ENCODE measurements at regions not wholly inside any gene's neighbourhood (a gene's known extent, or its start where the extent isn't known, plus 50 kb on each side); places are given as distances from the start of the nearest gene placed in this dataset.

- Histone ChIP-seq H3K14ac (ENCODE audit: low read length in 2 of 2) (no peak overlapping the region), H2AFZ (ENCODE audit: low read depth, low read length) (no peak overlapping the region), H3K27me3 (ENCODE audit: control insufficient read depth in 1 of 2, insufficient read depth in 1 of 2, low read length in 2 of 2) (no peaks in the 10 kb centered on the region), H3K79me1 (replicated peaks; ENCODE audit: low read length, poor library complexity, severe bottlenecking) (no peaks in the 10 kb centered on the region), H2AK5ac (ENCODE audit: low read length, severe bottlenecking) (no peak overlapping the region), H2BK5ac (ENCODE audit: low read depth, low read length, poor library complexity, severe bottlenecking) (no peak overlapping the region), H2BK120ac (ENCODE audit: low read depth, low read length) (no peak overlapping the region), H3K4me1 (ENCODE audit: control insufficient read depth, insufficient read depth, low read depth, low read length) (no peaks in the 10 kb centered on the region), H4K8ac (ENCODE audit: low read length) (no peak overlapping the region), H3K9me3 (ENCODE audit: control insufficient read depth, low read length) (no peaks in the 10 kb centered on the region), H3K27ac (ENCODE audit: low read length, poor library complexity, severe bottlenecking) (no peak overlapping the region), H3K4ac (ENCODE audit: low read depth in 1 of 2, low read length in 2 of 2) (no peak overlapping the region), H3K18ac (ENCODE audit: low read depth in 1 of 2, low read length in 2 of 2) (no peak overlapping the region), H4K91ac (ENCODE audit: low read length) (no peak overlapping the region), H2BK12ac (ENCODE audit: low read length in 2 of 2) (no peak overlapping the region), H2BK15ac (ENCODE audit: low read depth, poor library complexity, severe bottlenecking) (no peak overlapping the region), H3K9ac (ENCODE audit: low read length) (no peak overlapping the region), H3K36me3 (ENCODE audit: control insufficient read depth in 1 of 2, insufficient read depth in 2 of 2, low read depth in 1 of 2, low read length in 2 of 2) (no peaks in the 10 kb centered on the region), H3K23ac (ENCODE audit: low read length in 2 of 2) (no peak overlapping the region), H3K4me3 (ENCODE audit: insufficient read depth in 1 of 2, low read depth in 1 of 2, low read length in 2 of 2) (no peak overlapping the region), H3K4me2 (ENCODE audit: low read length, poor library complexity, severe bottlenecking) (no peak overlapping the region)
- DNase-seq = no peak
- no CpG with 5 or more reads among the region's 1 CpG for WGBS
These were observed 234.6 kb upstream of the CXCL12 start for GRCh38 chr10:44619521-44619920.

DNA sequence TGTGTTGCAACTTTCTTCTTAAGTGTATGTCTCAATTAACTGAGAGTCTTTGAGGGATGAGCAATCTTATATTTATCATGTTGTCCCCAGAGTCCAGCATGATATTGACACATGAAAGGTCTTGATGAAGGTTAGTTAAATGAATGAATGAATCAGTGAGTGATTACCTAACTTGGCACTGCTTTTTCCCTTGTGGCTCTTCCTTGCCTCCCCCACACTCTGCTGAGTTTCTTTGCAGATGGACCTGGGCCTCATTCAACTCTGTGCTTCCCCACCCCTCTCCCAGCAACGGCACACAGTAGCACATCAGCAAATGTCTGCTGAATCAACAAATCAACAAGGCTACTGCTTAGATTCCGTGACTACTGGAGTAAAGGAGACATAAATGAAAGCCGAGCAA, 235.1 kb upstream of the CXCL12 start:
- Histone ChIP-seq H3K14ac (ENCODE audit: low read length in 2 of 2) (no peak overlapping the region), H2BK12ac (ENCODE audit: low read length in 2 of 2) (no peak overlapping the region), H2AFZ (ENCODE audit: low read depth, low read length) (no peak overlapping the region), H3K4ac (ENCODE audit: low read depth in 1 of 2, low read length in 2 of 2) (no peak overlapping the region), H4K8ac (ENCODE audit: low read length) (no peak overlapping the region), H3K79me1 (replicated peaks; ENCODE audit: low read length, poor library complexity, severe bottlenecking) (no peaks in the 10 kb centered on the region), H2BK15ac (ENCODE audit: low read depth, poor library complexity, severe bottlenecking) (no peak overlapping the region), H2AK5ac (ENCODE audit: low read length, severe bottlenecking) (no peak overlapping the region), H3K4me1 (ENCODE audit: control insufficient read depth, insufficient read depth, low read depth, low read length) (no peaks in the 10 kb centered on the region), H3K27me3 (ENCODE audit: control insufficient read depth in 1 of 2, insufficient read depth in 1 of 2, low read length in 2 of 2) (no peaks in the 10 kb centered on the region), H3K23ac (ENCODE audit: low read length in 2 of 2) (no peak overlapping the region), H2BK120ac (ENCODE audit: low read depth, low read length) (no peak overlapping the region), H3K36me3 (ENCODE audit: control insufficient read depth in 1 of 2, insufficient read depth in 2 of 2, low read depth in 1 of 2, low read length in 2 of 2) (no peaks in the 10 kb centered on the region), H3K4me2 (ENCODE audit: low read length, poor library complexity, severe bottlenecking) (no peak overlapping the region), H4K91ac (ENCODE audit: low read length) (no peak overlapping the region), H3K27ac (ENCODE audit: low read length, poor library complexity, severe bottlenecking) (no peak overlapping the region), H3K18ac (ENCODE audit: low read depth in 1 of 2, low read length in 2 of 2) (no peak overlapping the region), H3K4me3 (ENCODE audit: insufficient read depth in 1 of 2, low read depth in 1 of 2, low read length in 2 of 2) (no peak overlapping the region), H2BK5ac (ENCODE audit: low read depth, low read length, poor library complexity, severe bottlenecking) (no peak overlapping the region), H3K9ac (ENCODE audit: low read length) (peak overlapping the region; percentile 55), H3K9me3 (ENCODE audit: control insufficient read depth, low read length) (no peaks in the 10 kb centered on the region)
- DNase-seq = no peak
- WGBS = 67% methylated on average over 3 of the region's 3 CpGs

DNA sequence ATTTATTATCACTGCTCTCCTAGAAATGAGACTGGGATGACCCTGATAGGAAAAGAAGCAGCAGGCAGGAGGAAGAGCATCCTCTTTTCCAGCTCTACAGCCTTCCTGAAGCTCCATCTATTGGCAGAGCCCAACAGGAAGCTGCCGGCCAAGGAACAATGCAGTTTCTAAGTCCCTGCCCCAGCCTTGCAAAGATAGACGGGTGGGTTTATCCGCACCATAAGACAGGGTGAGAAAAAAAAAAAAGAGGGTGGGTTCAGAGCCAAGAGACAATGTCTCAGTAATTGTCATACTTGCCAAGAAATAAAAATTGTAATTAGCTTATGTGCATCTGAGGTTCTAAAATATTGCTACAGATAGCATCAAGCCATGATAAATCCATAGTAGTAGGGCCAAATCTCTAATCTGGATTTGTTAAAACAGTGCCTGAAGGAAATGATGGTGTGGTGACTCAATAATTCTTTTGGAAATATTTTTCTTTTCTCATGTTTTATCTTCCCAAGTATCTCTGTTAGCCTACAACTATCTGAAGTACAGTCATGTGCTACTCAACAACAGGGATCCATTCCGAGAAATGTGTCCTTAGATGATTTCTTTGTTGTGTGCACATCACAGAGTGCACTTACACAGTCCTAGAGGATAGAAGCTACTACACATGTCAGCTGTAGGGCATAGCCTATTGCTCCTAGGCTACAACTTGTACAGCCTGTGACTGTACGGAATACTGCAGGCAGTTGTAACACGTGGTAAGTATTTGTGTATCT, 242.9 kb upstream of the CXCL12 start:
- Histone ChIP-seq H3K9me3 (ENCODE audit: control insufficient read depth, low read length) (no peaks in the 10 kb centered on the region), H4K8ac (ENCODE audit: low read length) (no peak overlapping the region), H2BK15ac (ENCODE audit: low read depth, poor library complexity, severe bottlenecking) (no peak overlapping the region), H3K4me3 (ENCODE audit: insufficient read depth in 1 of 2, low read depth in 1 of 2, low read length in 2 of 2) (no peak overlapping the region), H2AK5ac (ENCODE audit: low read length, severe bottlenecking) (no peak overlapping the region), H3K4me2 (ENCODE audit: low read length, poor library complexity, severe bottlenecking) (no peak overlapping the region), H2BK120ac (ENCODE audit: low read depth, low read length) (no peak overlapping the region), H2BK12ac (ENCODE audit: low read length in 2 of 2) (no peak overlapping the region), H3K79me1 (replicated peaks; ENCODE audit: low read length, poor library complexity, severe bottlenecking) (no peaks in the 10 kb centered on the region), H3K14ac (ENCODE audit: low read length in 2 of 2) (no peak overlapping the region), H4K91ac (ENCODE audit: low read length) (no peak overlapping the region), H3K9ac (ENCODE audit: low read length) (peak overlapping the region; percentile 77), H3K36me3 (ENCODE audit: control insufficient read depth in 1 of 2, insufficient read depth in 2 of 2, low read depth in 1 of 2, low read length in 2 of 2) (no peaks in the 10 kb centered on the region), H3K4ac (ENCODE audit: low read depth in 1 of 2, low read length in 2 of 2) (no peak overlapping the region), H3K27ac (ENCODE audit: low read length, poor library complexity, severe bottlenecking) (no peak overlapping the region), H3K23ac (ENCODE audit: low read length in 2 of 2) (no peak overlapping the region), H2BK5ac (ENCODE audit: low read depth, low read length, poor library complexity, severe bottlenecking) (no peak overlapping the region), H2AFZ (ENCODE audit: low read depth, low read length) (no peak overlapping the region), H3K18ac (ENCODE audit: low read depth in 1 of 2, low read length in 2 of 2) (peak overlapping the region in 1 of 2 experiments; percentile 57), H3K4me1 (ENCODE audit: control insufficient read depth, insufficient read depth, low read depth, low read length) (no peaks in the 10 kb centered on the region), H3K27me3 (ENCODE audit: control insufficient read depth in 1 of 2, insufficient read depth in 1 of 2, low read length in 2 of 2) (no peaks in the 10 kb centered on the region)
- WGBS = 93% methylated on average over 4 of the region's 6 CpGs
- DNase-seq = peak; percentile 44

DNA sequence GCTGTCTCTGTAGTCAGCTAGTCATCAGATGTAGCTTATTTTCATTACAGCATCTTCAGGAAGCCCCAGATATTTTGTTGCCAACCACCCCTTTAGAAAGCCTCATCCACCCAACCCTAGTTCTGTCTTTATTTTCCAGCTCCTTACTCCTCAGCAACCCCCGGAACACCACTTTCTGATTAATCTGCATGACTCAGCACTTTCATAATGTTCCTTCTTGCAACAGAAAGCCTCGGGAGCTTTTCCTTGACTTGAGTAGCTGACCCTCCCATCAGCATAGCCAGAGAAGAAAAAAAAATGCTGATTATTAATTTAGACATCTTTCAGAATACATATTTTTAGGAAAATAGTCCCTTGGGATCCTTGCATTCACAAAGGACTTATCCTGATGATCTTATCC, 244.0 kb upstream of the CXCL12 start:
- Histone ChIP-seq H3K4me1 (ENCODE audit: control insufficient read depth, insufficient read depth, low read depth, low read length) (no peaks in the 10 kb centered on the region), H3K36me3 (ENCODE audit: control insufficient read depth in 1 of 2, insufficient read depth in 2 of 2, low read depth in 1 of 2, low read length in 2 of 2) (no peaks in the 10 kb centered on the region), H3K14ac (ENCODE audit: low read length in 2 of 2) (no peak overlapping the region), H2BK15ac (ENCODE audit: low read depth, poor library complexity, severe bottlenecking) (no peak overlapping the region), H3K27ac (ENCODE audit: low read length, poor library complexity, severe bottlenecking) (no peak overlapping the region), H3K79me1 (replicated peaks; ENCODE audit: low read length, poor library complexity, severe bottlenecking) (no peaks in the 10 kb centered on the region), H2BK12ac (ENCODE audit: low read length in 2 of 2) (peak overlapping the region in 1 of 2 experiments; percentile 48), H4K91ac (ENCODE audit: low read length) (no peak overlapping the region), H3K23ac (ENCODE audit: low read length in 2 of 2) (no peak overlapping the region), H2AFZ (ENCODE audit: low read depth, low read length) (no peak overlapping the region), H3K9me3 (ENCODE audit: control insufficient read depth, low read length) (no peaks in the 10 kb centered on the region), H3K4me3 (ENCODE audit: insufficient read depth in 1 of 2, low read depth in 1 of 2, low read length in 2 of 2) (no peak overlapping the region), H3K4me2 (ENCODE audit: low read length, poor library complexity, severe bottlenecking) (no peak overlapping the region), H3K9ac (ENCODE audit: low read length) (peak overlapping the region; percentile 77), H4K8ac (ENCODE audit: low read length) (no peak overlapping the region), H3K18ac (ENCODE audit: low read depth in 1 of 2, low read length in 2 of 2) (no peak overlapping the region), H3K27me3 (ENCODE audit: control insufficient read depth in 1 of 2, insufficient read depth in 1 of 2, low read length in 2 of 2) (no peaks in the 10 kb centered on the region), H3K4ac (ENCODE audit: low read depth in 1 of 2, low read length in 2 of 2) (no peak overlapping the region), H2BK120ac (ENCODE audit: low read depth, low read length) (no peak overlapping the region), H2AK5ac (ENCODE audit: low read length, severe bottlenecking) (no peak overlapping the region), H2BK5ac (ENCODE audit: low read depth, low read length, poor library complexity, severe bottlenecking) (no peak overlapping the region)
- 33% methylated on average over 1 of the region's 2 CpGs for WGBS
- DNase-seq = peak; percentile 78

Data from mesenchymal stem cell (in vitro differentiated cells and primary cell).